ENCODE measurements at regions not wholly inside any gene's neighbourhood (a gene's known extent, or its start where the extent isn't known, plus 50 kb on each side); places are given as distances from the start of the nearest gene placed in this dataset.

DNA sequence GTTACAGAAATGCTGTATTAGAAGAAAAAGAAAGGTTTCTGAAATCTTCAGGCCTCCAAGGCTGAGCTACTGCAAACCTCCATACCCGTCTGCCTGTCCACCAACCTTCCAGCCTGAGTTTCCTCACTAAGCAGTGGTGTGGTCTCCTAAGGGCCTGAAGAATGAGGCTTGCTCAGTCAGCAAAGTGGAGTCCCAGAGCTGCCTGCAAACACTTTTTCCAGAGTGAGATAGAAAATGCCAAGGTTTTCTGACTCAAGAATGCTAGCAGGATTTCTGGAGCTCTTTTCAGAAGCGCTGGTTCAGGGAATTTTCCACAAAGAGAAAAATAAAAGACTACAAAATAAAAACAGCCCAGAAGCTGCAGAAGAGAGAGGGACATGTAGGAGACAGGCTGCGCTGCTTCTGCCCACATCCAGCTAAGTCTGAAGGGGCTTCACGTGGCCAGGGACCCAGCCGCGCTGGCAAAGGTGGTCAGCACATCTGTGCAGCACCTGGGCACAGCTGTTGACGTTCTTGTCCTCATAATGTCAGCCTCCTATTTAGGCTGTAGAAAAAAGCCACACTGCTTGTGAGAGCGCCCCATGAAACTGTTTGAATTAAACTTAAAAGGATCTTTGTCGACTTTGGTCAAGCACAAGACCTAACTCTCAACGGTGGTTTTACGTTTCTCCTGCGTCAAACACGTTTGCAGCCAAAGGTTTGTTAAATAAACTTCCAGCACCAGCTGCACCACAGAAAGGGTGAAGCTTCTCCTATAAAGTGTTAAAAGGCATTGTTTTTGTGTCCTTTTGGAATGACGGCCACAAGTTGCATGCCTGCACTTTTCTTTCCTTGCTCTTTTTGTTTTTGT lies 209.0 kb downstream of the THBS2 start:
- Histone ChIP-seq H3K23ac (ENCODE audit: low read length in 2 of 2) (no peak overlapping the region), H2AK5ac (ENCODE audit: low read length, severe bottlenecking) (no peak overlapping the region), H2BK15ac (ENCODE audit: low read depth, poor library complexity, severe bottlenecking) (no peak overlapping the region), H3K4ac (ENCODE audit: low read depth in 1 of 2, low read length in 2 of 2) (no peak overlapping the region), H3K4me3 (ENCODE audit: insufficient read depth in 1 of 2, low read depth in 1 of 2, low read length in 2 of 2) (peak overlapping the region in 1 of 2 experiments; percentile 44), H3K4me2 (ENCODE audit: low read length, poor library complexity, severe bottlenecking) (no peak overlapping the region), H4K8ac (ENCODE audit: low read length) (no peak overlapping the region), H3K79me1 (replicated peaks; ENCODE audit: low read length, poor library complexity, severe bottlenecking) (no peaks in the 10 kb centered on the region), H3K9ac (ENCODE audit: low read length) (peak overlapping the region; percentile 70), H3K18ac (ENCODE audit: low read depth in 1 of 2, low read length in 2 of 2) (no peak overlapping the region), H2AFZ (ENCODE audit: low read depth, low read length) (no peak overlapping the region), H2BK5ac (ENCODE audit: low read depth, low read length, poor library complexity, severe bottlenecking) (no peak overlapping the region), H3K14ac (ENCODE audit: low read length in 2 of 2) (no peak overlapping the region), H3K27ac (ENCODE audit: low read length, poor library complexity, severe bottlenecking) (no peak overlapping the region), H4K91ac (ENCODE audit: low read length) (no peak overlapping the region), H3K4me1 (ENCODE audit: control insufficient read depth, insufficient read depth, low read depth, low read length) (peaks cover 1% of the 10 kb centered on the region), H3K9me3 (ENCODE audit: control insufficient read depth, low read length) (no peaks in the 10 kb centered on the region), H2BK120ac (ENCODE audit: low read depth, low read length) (no peak overlapping the region), H3K27me3 (ENCODE audit: control insufficient read depth in 1 of 2, insufficient read depth in 1 of 2, low read length in 2 of 2) (no peaks in the 10 kb centered on the region), H3K36me3 (ENCODE audit: control insufficient read depth in 1 of 2, insufficient read depth in 2 of 2, low read depth in 1 of 2, low read length in 2 of 2) (no peaks in the 10 kb centered on the region), H2BK12ac (ENCODE audit: low read length in 2 of 2) (no peak overlapping the region)
- no peak for DNase-seq
- WGBS = 85% methylated on average over 14 of the region's 14 CpGs

DNA sequence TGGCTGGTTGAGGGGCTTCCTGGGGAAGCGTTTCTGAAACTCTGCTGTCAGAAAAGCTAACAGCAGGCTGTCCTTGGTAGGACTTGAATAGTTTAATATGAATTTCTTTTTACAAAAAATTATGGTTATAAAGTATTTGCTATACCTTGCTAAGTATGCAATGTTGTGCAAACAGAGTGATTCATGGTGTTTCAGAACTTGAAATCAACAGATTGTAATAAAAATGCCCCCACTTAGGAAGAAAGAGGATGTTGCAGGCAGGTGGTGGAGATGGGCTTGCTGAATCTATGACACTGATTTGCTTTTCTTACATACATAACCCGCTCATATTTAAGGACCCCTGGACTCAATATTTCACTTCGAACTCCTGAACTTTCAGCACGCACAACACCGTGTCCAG lies 211.6 kb downstream of the THBS2 start:
- Histone ChIP-seq H3K4me3 (ENCODE audit: insufficient read depth in 1 of 2, low read depth in 1 of 2, low read length in 2 of 2) (no peak overlapping the region), H2BK12ac (ENCODE audit: low read length in 2 of 2) (no peak overlapping the region), H3K27ac (ENCODE audit: low read length, poor library complexity, severe bottlenecking) (no peak overlapping the region), H3K79me1 (replicated peaks; ENCODE audit: low read length, poor library complexity, severe bottlenecking) (no peaks in the 10 kb centered on the region), H2BK5ac (ENCODE audit: low read depth, low read length, poor library complexity, severe bottlenecking) (no peak overlapping the region), H3K4ac (ENCODE audit: low read depth in 1 of 2, low read length in 2 of 2) (no peak overlapping the region), H3K4me1 (ENCODE audit: control insufficient read depth, insufficient read depth, low read depth, low read length) (peaks cover 1% of the 10 kb centered on the region), H3K14ac (ENCODE audit: low read length in 2 of 2) (no peak overlapping the region), H3K9ac (ENCODE audit: low read length) (no peak overlapping the region), H4K91ac (ENCODE audit: low read length) (no peak overlapping the region), H2AFZ (ENCODE audit: low read depth, low read length) (no peak overlapping the region), H4K8ac (ENCODE audit: low read length) (no peak overlapping the region), H3K27me3 (ENCODE audit: control insufficient read depth in 1 of 2, insufficient read depth in 1 of 2, low read length in 2 of 2) (no peaks in the 10 kb centered on the region), H2AK5ac (ENCODE audit: low read length, severe bottlenecking) (no peak overlapping the region), H3K9me3 (ENCODE audit: control insufficient read depth, low read length) (no peaks in the 10 kb centered on the region), H3K4me2 (ENCODE audit: low read length, poor library complexity, severe bottlenecking) (no peak overlapping the region), H2BK15ac (ENCODE audit: low read depth, poor library complexity, severe bottlenecking) (no peak overlapping the region), H2BK120ac (ENCODE audit: low read depth, low read length) (no peak overlapping the region), H3K36me3 (ENCODE audit: control insufficient read depth in 1 of 2, insufficient read depth in 2 of 2, low read depth in 1 of 2, low read length in 2 of 2) (no peaks in the 10 kb centered on the region), H3K23ac (ENCODE audit: low read length in 2 of 2) (no peak overlapping the region), H3K18ac (ENCODE audit: low read depth in 1 of 2, low read length in 2 of 2) (no peak overlapping the region)
- 83% methylated on average over 5 of the region's 5 CpGs for whole genome bisulfite sequencing
- no peak for DNase-seq

DNA sequence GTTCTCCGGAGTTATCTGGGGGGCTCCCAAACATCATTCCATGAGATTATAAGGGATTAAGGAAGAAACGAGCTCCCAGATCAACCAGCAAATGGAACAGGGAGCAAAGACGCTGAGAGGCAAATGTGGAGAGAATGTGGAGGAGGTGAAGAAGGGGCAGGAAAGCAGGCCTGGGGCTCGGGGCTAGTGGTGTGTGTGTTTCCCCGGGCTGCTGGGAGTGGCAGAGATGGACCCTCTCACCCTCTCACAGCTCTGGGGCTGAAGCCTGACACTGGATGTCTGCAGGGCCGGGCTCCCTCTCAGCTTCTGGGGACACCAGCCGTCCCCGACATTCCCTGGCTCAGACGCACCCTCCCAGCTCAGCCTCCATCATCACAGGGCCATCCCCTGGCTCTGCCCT lies 212.6 kb downstream of the THBS2 start:
- Histone ChIP-seq H2AFZ (ENCODE audit: low read depth, low read length) (no peak overlapping the region), H3K79me1 (replicated peaks; ENCODE audit: low read length, poor library complexity, severe bottlenecking) (no peaks in the 10 kb centered on the region), H3K36me3 (ENCODE audit: control insufficient read depth in 1 of 2, insufficient read depth in 2 of 2, low read depth in 1 of 2, low read length in 2 of 2) (no peaks in the 10 kb centered on the region), H3K4me2 (ENCODE audit: low read length, poor library complexity, severe bottlenecking) (no peak overlapping the region), H2BK12ac (ENCODE audit: low read length in 2 of 2) (no peak overlapping the region), H3K18ac (ENCODE audit: low read depth in 1 of 2, low read length in 2 of 2) (no peak overlapping the region), H2BK120ac (ENCODE audit: low read depth, low read length) (no peak overlapping the region), H4K8ac (ENCODE audit: low read length) (no peak overlapping the region), H2BK5ac (ENCODE audit: low read depth, low read length, poor library complexity, severe bottlenecking) (no peak overlapping the region), H3K27ac (ENCODE audit: low read length, poor library complexity, severe bottlenecking) (no peak overlapping the region), H3K9ac (ENCODE audit: low read length) (no peak overlapping the region), H3K23ac (ENCODE audit: low read length in 2 of 2) (no peak overlapping the region), H3K4me1 (ENCODE audit: control insufficient read depth, insufficient read depth, low read depth, low read length) (peaks cover 1% of the 10 kb centered on the region), H2AK5ac (ENCODE audit: low read length, severe bottlenecking) (no peak overlapping the region), H3K14ac (ENCODE audit: low read length in 2 of 2) (no peak overlapping the region), H4K91ac (ENCODE audit: low read length) (no peak overlapping the region), H3K4ac (ENCODE audit: low read depth in 1 of 2, low read length in 2 of 2) (no peak overlapping the region), H2BK15ac (ENCODE audit: low read depth, poor library complexity, severe bottlenecking) (no peak overlapping the region), H3K4me3 (ENCODE audit: insufficient read depth in 1 of 2, low read depth in 1 of 2, low read length in 2 of 2) (no peak overlapping the region), H3K27me3 (ENCODE audit: control insufficient read depth in 1 of 2, insufficient read depth in 1 of 2, low read length in 2 of 2) (no peaks in the 10 kb centered on the region), H3K9me3 (ENCODE audit: control insufficient read depth, low read length) (no peaks in the 10 kb centered on the region)
- no peak for DNase-seq
- WGBS = 79% methylated on average over 8 of the region's 9 CpGs

DNA sequence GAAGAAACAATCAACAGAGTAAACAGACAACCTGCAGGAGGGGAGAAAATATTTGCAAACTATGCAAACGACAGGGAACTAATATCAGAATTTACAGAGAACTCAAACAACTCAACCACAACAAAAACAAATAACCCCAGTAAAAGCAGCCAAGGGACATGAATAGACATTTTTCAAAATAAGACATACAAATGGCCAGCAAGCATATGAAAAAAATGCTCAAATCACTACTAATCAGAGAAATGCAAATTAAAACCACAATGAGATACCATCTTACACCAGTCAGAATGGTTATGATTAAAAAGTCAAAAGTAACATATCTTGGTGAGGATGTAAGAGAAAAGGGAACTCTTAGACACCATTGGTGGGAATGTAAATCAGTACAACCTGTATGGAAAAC lies 215.0 kb downstream of the THBS2 start:
- Histone ChIP-seq H3K14ac (ENCODE audit: low read length in 2 of 2) (no peak overlapping the region), H3K4ac (ENCODE audit: low read depth in 1 of 2, low read length in 2 of 2) (no peak overlapping the region), H3K27ac (ENCODE audit: low read length, poor library complexity, severe bottlenecking) (no peak overlapping the region), H2AFZ (ENCODE audit: low read depth, low read length) (no peak overlapping the region), H3K23ac (ENCODE audit: low read length in 2 of 2) (no peak overlapping the region), H3K18ac (ENCODE audit: low read depth in 1 of 2, low read length in 2 of 2) (no peak overlapping the region), H3K4me3 (ENCODE audit: insufficient read depth in 1 of 2, low read depth in 1 of 2, low read length in 2 of 2) (no peak overlapping the region), H2BK120ac (ENCODE audit: low read depth, low read length) (no peak overlapping the region), H3K27me3 (ENCODE audit: control insufficient read depth in 1 of 2, insufficient read depth in 1 of 2, low read length in 2 of 2) (no peaks in the 10 kb centered on the region), H2BK15ac (ENCODE audit: low read depth, poor library complexity, severe bottlenecking) (no peak overlapping the region), H3K36me3 (ENCODE audit: control insufficient read depth in 1 of 2, insufficient read depth in 2 of 2, low read depth in 1 of 2, low read length in 2 of 2) (no peaks in the 10 kb centered on the region), H2BK12ac (ENCODE audit: low read length in 2 of 2) (no peak overlapping the region), H2BK5ac (ENCODE audit: low read depth, low read length, poor library complexity, severe bottlenecking) (no peak overlapping the region), H4K8ac (ENCODE audit: low read length) (no peak overlapping the region), H3K79me1 (replicated peaks; ENCODE audit: low read length, poor library complexity, severe bottlenecking) (no peaks in the 10 kb centered on the region), H3K4me2 (ENCODE audit: low read length, poor library complexity, severe bottlenecking) (no peak overlapping the region), H3K9ac (ENCODE audit: low read length) (no peak overlapping the region), H2AK5ac (ENCODE audit: low read length, severe bottlenecking) (no peak overlapping the region), H3K9me3 (ENCODE audit: control insufficient read depth, low read length) (no peaks in the 10 kb centered on the region), H4K91ac (ENCODE audit: low read length) (no peak overlapping the region), H3K4me1 (ENCODE audit: control insufficient read depth, insufficient read depth, low read depth, low read length) (peaks cover 2% of the 10 kb centered on the region)
- WGBS = 45% methylated on average over 1 of the region's 1 CpG
- DNase-seq = no peak
